MM.1S (cell line): ENCODE measurements at regions not wholly inside any gene's neighbourhood (a gene's known extent, or its start where the extent isn't known, plus 50 kb on each side); places are given as distances from the start of the nearest gene placed in this dataset.

Experiments
- EZH2phosphoT487 ChIP-seq: fragments of 300-600 bp; sonication (generic); IDR thresholded peaks from 2 replicates; pipeline ENCODE4 v1.6.1; 2018; ENCODE audit warnings: antibody characterized with exemption, low read length
- TF ChIP-seq, protein P1 (sequence below): fragments of 300-600 bp; sonication (generic); IDR thresholded peaks from 2 replicates; pipeline ENCODE4 v1.5.1; 2016; ENCODE audit warnings: antibody characterized with exemption, low read length, mixed read lengths

DNA sequence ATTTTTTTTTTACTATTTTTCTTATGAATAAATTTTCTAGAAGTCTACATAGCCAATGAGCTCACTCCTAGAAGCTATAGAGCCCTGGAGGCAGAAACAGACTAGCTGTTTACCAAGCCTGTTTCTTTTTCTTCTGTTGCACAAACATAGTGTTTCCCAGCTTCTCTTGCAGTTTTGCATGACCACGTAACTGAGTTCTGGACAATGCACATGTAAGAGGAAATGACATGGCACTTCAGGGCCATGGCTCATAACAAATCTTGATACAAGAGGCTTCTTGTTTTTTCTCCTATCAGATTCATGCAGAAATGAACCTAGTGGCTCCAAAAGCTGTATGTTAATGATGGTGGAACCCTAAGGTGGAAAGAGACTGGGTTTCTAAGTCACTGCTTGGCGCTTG is 127.4 kb downstream of the ZNF330 start:
- TF ChIP-seq EZH2phosphoT487: no peak
- TF ChIP-seq, protein P1, sequence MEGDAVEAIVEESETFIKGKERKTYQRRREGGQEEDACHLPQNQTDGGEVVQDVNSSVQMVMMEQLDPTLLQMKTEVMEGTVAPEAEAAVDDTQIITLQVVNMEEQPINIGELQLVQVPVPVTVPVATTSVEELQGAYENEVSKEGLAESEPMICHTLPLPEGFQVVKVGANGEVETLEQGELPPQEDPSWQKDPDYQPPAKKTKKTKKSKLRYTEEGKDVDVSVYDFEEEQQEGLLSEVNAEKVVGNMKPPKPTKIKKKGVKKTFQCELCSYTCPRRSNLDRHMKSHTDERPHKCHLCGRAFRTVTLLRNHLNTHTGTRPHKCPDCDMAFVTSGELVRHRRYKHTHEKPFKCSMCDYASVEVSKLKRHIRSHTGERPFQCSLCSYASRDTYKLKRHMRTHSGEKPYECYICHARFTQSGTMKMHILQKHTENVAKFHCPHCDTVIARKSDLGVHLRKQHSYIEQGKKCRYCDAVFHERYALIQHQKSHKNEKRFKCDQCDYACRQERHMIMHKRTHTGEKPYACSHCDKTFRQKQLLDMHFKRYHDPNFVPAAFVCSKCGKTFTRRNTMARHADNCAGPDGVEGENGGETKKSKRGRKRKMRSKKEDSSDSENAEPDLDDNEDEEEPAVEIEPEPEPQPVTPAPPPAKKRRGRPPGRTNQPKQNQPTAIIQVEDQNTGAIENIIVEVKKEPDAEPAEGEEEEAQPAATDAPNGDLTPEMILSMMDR: no peak
